Hematopoietic multipotent progenitor cell treated with erythropoietin and hydrocortisone succinate and interleukin-3 and kit ligand, for 6 days (in vitro differentiated cells): ENCODE measurements at regions not wholly inside any gene's neighbourhood (a gene's known extent, or its start where the extent isn't known, plus 50 kb on each side); places are given as distances from the start of the nearest gene placed in this dataset.
"Not testable (repeated sequence)": the region's sequence is repeated elsewhere in the genome, so short reads cannot be mapped to it uniquely, and the experiment has no call there.

Experiments
- DNase-seq: peaks from one replicate; pipeline ENCODE4 v3.0.0-alpha.2; 2015

- no peak for DNase-seq
These were observed 442.1 kb upstream of the NRP1 start for GRCh38 chr10:33776419-33777070.

GRCh38 chr10:33774857-33775256 is 440.4 kb upstream of the NRP1 start:
- DNase-seq = no peak

GRCh38 chr10:33773886-33774480 is 439.5 kb upstream of the NRP1 start:
- DNase-seq = no peak

- no peak for DNase-seq
These were observed 438.7 kb upstream of the NRP1 start for GRCh38 chr10:33773253-33773573.

- peak; percentile 8 for DNase-seq
These were observed 438.1 kb upstream of the NRP1 start for GRCh38 chr10:33772370-33773252.

GRCh38 chr10:33771856-33772255 is 437.4 kb upstream of the NRP1 start:
- DNase-seq = not testable (repeated sequence)

- DNase-seq = no peak
These were observed 430.3 kb upstream of the NRP1 start for GRCh38 chr10:33764694-33765185.

GRCh38 chr10:33760056-33760943 is 425.8 kb upstream of the NRP1 start:
- no peak for DNase-seq

- DNase-seq = no peak
These were observed 424.7 kb upstream of the NRP1 start for GRCh38 chr10:33759191-33759590.

GRCh38 chr10:33758299-33758698 is 423.8 kb upstream of the NRP1 start:
- no peak for DNase-seq

GRCh38 chr10:33754052-33754451 is 419.6 kb upstream of the NRP1 start:
- DNase-seq = no peak

- no peak for DNase-seq
These were observed 418.9 kb upstream of the NRP1 start for GRCh38 chr10:33753389-33753788.

GRCh38 chr10:33749790-33750189 is 415.3 kb upstream of the NRP1 start:
- DNase-seq = no peak

- no peak for DNase-seq
These were observed 414.7 kb upstream of the NRP1 start for GRCh38 chr10:33749067-33749735.

GRCh38 chr10:33746836-33747268 is 412.4 kb upstream of the NRP1 start:
- DNase-seq = no peak

GRCh38 chr10:33746186-33746585 is 411.7 kb upstream of the NRP1 start:
- no peak for DNase-seq

GRCh38 chr10:33743429-33743857 is 409.0 kb upstream of the NRP1 start:
- no peak for DNase-seq

- no peak for DNase-seq
These were observed 404.6 kb upstream of the NRP1 start for GRCh38 chr10:33739031-33739430.

- DNase-seq = no peak
These were observed 401.0 kb upstream of the NRP1 start for GRCh38 chr10:33735464-33735923.

GRCh38 chr10:33734393-33735155 is 400.1 kb upstream of the NRP1 start:
- no peak for DNase-seq

- DNase-seq = no peak
These were observed 398.6 kb upstream of the NRP1 start for GRCh38 chr10:33733058-33733457.
